H9 (cell line): ENCODE measurements at regions not wholly inside any gene's neighbourhood (a gene's known extent, or its start where the extent isn't known, plus 50 kb on each side); places are given as distances from the start of the nearest gene placed in this dataset.

Experiments used
- DNase-seq: peaks from one replicate; pipeline ENCODE4 v3.0.0-alpha.2; 2017
- H2AFZ ChIP-seq: one replicate; pipeline ENCODE4 v1.6.1; 2013; ENCODE audit warnings: mild to moderate bottlenecking, low read length, control low read depth, moderate library complexity
- H2AK5ac ChIP-seq: 2 replicates; pipeline ENCODE4 v1.6.1; 2013; ENCODE audit warnings: low read length, control low read depth, mixed read lengths; ENCODE audit not compliant: insufficient read length
- H2BK120ac ChIP-seq: one replicate; pipeline ENCODE4 v1.6.1; 2013; ENCODE audit warnings: low read depth, mild to moderate bottlenecking, low read length, control low read depth, inconsistent platforms; ENCODE audit not compliant: poor library complexity, severe bottlenecking
- H2BK12ac ChIP-seq: 2 replicates; pipeline ENCODE4 v1.6.1; 2013; ENCODE audit warnings: low read length, control low read depth, mixed read lengths, low read depth; ENCODE audit not compliant: insufficient read length
- H2BK15ac ChIP-seq: 2 replicates; pipeline ENCODE4 v1.6.1; 2013; ENCODE audit warnings: low read depth, low read length, control low read depth
- H2BK20ac ChIP-seq: one replicate; pipeline ENCODE4 v1.6.1; 2013; ENCODE audit warnings: low read depth, mild to moderate bottlenecking, low read length, control low read depth, inconsistent platforms; ENCODE audit not compliant: poor library complexity, severe bottlenecking
- H2BK5ac ChIP-seq: 2 replicates; pipeline ENCODE4 v1.6.1; 2013; ENCODE audit warnings: low read length, control low read depth, mixed read lengths; ENCODE audit not compliant: insufficient read length
- H3K14ac ChIP-seq: 2 replicates; pipeline ENCODE4 v1.6.1; 2013; ENCODE audit warnings: low read length, control low read depth; ENCODE audit not compliant: insufficient read depth
- H3K18ac ChIP-seq: 2 replicates; pipeline ENCODE4 v1.6.1; 2013; ENCODE audit warnings: low read depth, mild to moderate bottlenecking, mixed read lengths, low read length, control low read depth; ENCODE audit not compliant: insufficient read length
- H3K23ac ChIP-seq: 2 replicates; pipeline ENCODE4 v1.6.1; 2013; ENCODE audit warnings: low read length, control low read depth, mixed read lengths, low read depth; ENCODE audit not compliant: insufficient read length
- H3K23me2 ChIP-seq: 2 replicates; pipeline ENCODE4 v1.6.1; 2013; ENCODE audit warnings: low read depth, mild to moderate bottlenecking, mixed read lengths, low read length, control low read depth; ENCODE audit not compliant: insufficient read length, poor library complexity, severe bottlenecking
- H3K27ac ChIP-seq: 2 replicates; pipeline ENCODE4 v1.5.1; 2013; ENCODE audit warnings: low read length, control low read depth, mixed read lengths, low read depth; ENCODE audit not compliant: insufficient read length
- H3K27me3 ChIP-seq: 2 replicates; pipeline ENCODE4 v1.6.1; 2013; ENCODE audit warnings: low read length, control low read depth, inconsistent platforms; ENCODE audit not compliant: insufficient read depth
- H3K4ac ChIP-seq: 2 replicates; pipeline ENCODE4 v1.6.1; 2013; ENCODE audit warnings: low read depth, mild to moderate bottlenecking, control low read depth, inconsistent platforms, low read length, moderate library complexity
- H3K4me1 ChIP-seq: 2 replicates; pipeline ENCODE4 v1.6.1; 2013; ENCODE audit warnings: low read length, control low read depth, inconsistent platforms; ENCODE audit not compliant: insufficient read depth
- H3K4me2 ChIP-seq: 2 replicates; pipeline ENCODE4 v1.6.1; 2013; ENCODE audit warnings: low read length, control low read depth, mixed read lengths; ENCODE audit not compliant: insufficient read length, insufficient read depth
- H3K56ac ChIP-seq: 2 replicates; pipeline ENCODE4 v1.6.1; 2013; ENCODE audit warnings: low read depth, mild to moderate bottlenecking, mixed read lengths, low read length, control low read depth; ENCODE audit not compliant: insufficient read length
- H3K79me1 ChIP-seq: 2 replicates; pipeline ENCODE4 v1.6.1; 2013; ENCODE audit warnings: low read depth, mild to moderate bottlenecking, moderate library complexity, low read length, control low read depth, inconsistent platforms; ENCODE audit not compliant: insufficient read depth, poor library complexity, severe bottlenecking
- H3K79me2 ChIP-seq: 2 replicates; pipeline ENCODE4 v1.6.1; 2013; ENCODE audit warnings: low read length, control low read depth, inconsistent platforms; ENCODE audit not compliant: insufficient read depth
- H3K9ac ChIP-seq: 2 replicates; pipeline ENCODE4 v1.6.1; 2013; ENCODE audit warnings: low read length, control low read depth, mixed read lengths; ENCODE audit not compliant: insufficient read length; ENCODE audit errors: extremely low read depth
- H3K9me3 ChIP-seq: one replicate; pipeline ENCODE4 v1.6.1; 2013; ENCODE audit warnings: low read depth, low read length, inconsistent platforms; ENCODE audit not compliant: control insufficient read depth
- H3T11ph ChIP-seq: one replicate; pipeline ENCODE4 v1.6.1; 2013; ENCODE audit warnings: mild to moderate bottlenecking, low read length, control low read depth, inconsistent platforms
- H4K20me1 ChIP-seq: one replicate; pipeline ENCODE4 v1.6.1; 2013; ENCODE audit not compliant: control insufficient read depth, insufficient read length, insufficient read depth
- H4K5ac ChIP-seq: 2 replicates; pipeline ENCODE4 v1.6.1; 2013; ENCODE audit warnings: low read depth, mild to moderate bottlenecking, mixed read lengths, low read length, control low read depth; ENCODE audit not compliant: insufficient read length
- H4K8ac ChIP-seq: replicated peaks from 2 replicates; pipeline ENCODE4 v1.6.1; 2013; ENCODE audit warnings: low read length, control low read depth, mixed read lengths, low read depth; ENCODE audit not compliant: insufficient read length
- H4K91ac ChIP-seq: 2 replicates; pipeline ENCODE4 v1.6.1; 2013; ENCODE audit warnings: low read depth, mild to moderate bottlenecking, moderate library complexity, mixed read lengths, low read length, control low read depth; ENCODE audit not compliant: insufficient read length
- H3K27ac Mint-ChIP-seq, 3 experiments: 2 replicates in 2 of 3; 3 replicates in 1 of 3; pipeline ENCODE4 v1.8.0; 2020 to 2021; ENCODE audit warnings: mixed read lengths in 3 of 3, mild to moderate bottlenecking in 1 of 3, moderate library complexity in 1 of 3
- H3K27me3 Mint-ChIP-seq: 2 replicates; pipeline ENCODE4 v1.8.0; 2021; ENCODE audit warnings: low read depth, mild to moderate bottlenecking, moderate library complexity, mixed read lengths
- H3K36me3 Mint-ChIP-seq, 3 experiments: 2 replicates in 2 of 3; 3 replicates in 1 of 3; pipeline ENCODE4 v1.8.0; 2020 to 2021; ENCODE audit warnings: low read depth in 3 of 3, mixed read lengths in 3 of 3; ENCODE audit not compliant: insufficient read depth in 1 of 3
- H3K4me1 Mint-ChIP-seq, 2 experiments: 2 replicates each; pipeline ENCODE4 v1.8.0; 2020; ENCODE audit warnings: mixed read lengths in 2 of 2
- H3K4me3 Mint-ChIP-seq, 2 experiments: 2 replicates in 1 of 2; 3 replicates in 1 of 2; pipeline ENCODE4 v1.8.0; 2020 to 2021; ENCODE audit warnings: mild to moderate bottlenecking in 2 of 2, mixed read lengths in 2 of 2, moderate library complexity in 1 of 2
- H3K9me3 Mint-ChIP-seq, 2 experiments: 2 replicates in 1 of 2; 3 replicates in 1 of 2; pipeline ENCODE4 v1.8.0; 2020; ENCODE audit warnings: mild to moderate bottlenecking in 2 of 2, mixed read lengths in 2 of 2, moderate library complexity in 1 of 2
- CTCF ChIP-seq: fragments of 200-600 bp; sonication (generic); conservative IDR thresholded peaks from 3 replicates; pipeline ENCODE4 v1.8.0; 2021; ENCODE audit warnings: antibody characterized with exemption, mild to moderate bottlenecking
- WGBS: extraction: QIAGEN DNeasy Blood & Tissue Kit; methylation state at CpG from one replicate; pipeline ENCODE4 v1.1.7; 2013; ENCODE audit warnings: missing lambda C conversion rate, low lambda C conversion rate, mixed read lengths; ENCODE audit not compliant: insufficient read length; ENCODE audit errors: extremely low coverage; 5-methylcytosine and 5-hydroxymethylcytosine counted together

GRCh38 chr20:10936786-10937185, 263.0 kb upstream of the JAG1 start:
- H2BK15ac ChIP-seq = no peak overlapping the region
- no peak overlapping the region for H2BK5ac ChIP-seq
- no peak for TF ChIP-seq CTCF

More at GRCh38 chr20:10936786-10937185, 263.0 kb upstream of the JAG1 start:
- H3K27me3 Mint-ChIP-seq = no peaks in the 10 kb centered on the region
- no peaks in the 10 kb centered on the region for H3K79me2 ChIP-seq
- H4K5ac ChIP-seq = no peak overlapping the region
- H2AK5ac ChIP-seq = no peak overlapping the region
- H3K18ac ChIP-seq = no peak overlapping the region
- no peak overlapping the region for H3K14ac ChIP-seq
- no peak overlapping the region for H3T11ph ChIP-seq
- H3K27ac Mint-ChIP-seq = no peak overlapping the region
- H4K20me1 ChIP-seq = no peaks in the 10 kb centered on the region
- no peak overlapping the region for H3K56ac ChIP-seq
- WGBS = no CpG with 5 or more reads among the region's 2 CpGs
- no peaks in the 10 kb centered on the region for H3K9me3 Mint-ChIP-seq
- no peak overlapping the region for H4K8ac ChIP-seq
- H3K9me3 ChIP-seq = no peaks in the 10 kb centered on the region
- no peaks in the 10 kb centered on the region for H3K4me1 Mint-ChIP-seq
- H3K36me3 Mint-ChIP-seq = no peaks in the 10 kb centered on the region
- no peak overlapping the region for H3K4me3 Mint-ChIP-seq
- no peak overlapping the region for H4K91ac ChIP-seq
- H3K4me2 ChIP-seq = no peak overlapping the region
- DNase-seq = no peak
- no peaks in the 10 kb centered on the region for H3K23me2 ChIP-seq
- H3K27me3 ChIP-seq = no peaks in the 10 kb centered on the region
- H3K79me1 ChIP-seq = no peaks in the 10 kb centered on the region
- H3K4me1 ChIP-seq = no peaks in the 10 kb centered on the region
- H2BK120ac ChIP-seq = no peak overlapping the region
- no peak overlapping the region for H3K4ac ChIP-seq
- H3K27ac ChIP-seq = no peak overlapping the region
- H2BK12ac ChIP-seq = no peak overlapping the region
- H3K9ac ChIP-seq = no peak overlapping the region
- no peak overlapping the region for H2AFZ ChIP-seq
- no peak overlapping the region for H3K23ac ChIP-seq
- no peak overlapping the region for H2BK20ac ChIP-seq
